SKM-1 (cell line): ENCODE measurements at regions not wholly inside any gene's neighbourhood (a gene's known extent, or its start where the extent isn't known, plus 50 kb on each side); places are given as distances from the start of the nearest gene placed in this dataset.
"Not testable (repeated sequence)": the region's sequence is repeated elsewhere in the genome, so short reads cannot be mapped to it uniquely, and the experiment has no call there.

Source experiments
- DNase-seq: peaks from one replicate; lab custom pipeline; 2025; ENCODE audit not compliant: unreplicated experiment; lab: John Stamatoyannopoulos, UW

- DNase-seq: no peak
These were observed 185.7 kb upstream of the TBL1XR1 start for GRCh38 chr3:177382944-177383343.

GRCh38 chr3:177385186-177385585, 187.9 kb upstream of the TBL1XR1 start:
- DNase-seq: no peak

GRCh38 chr3:177385831-177386301, 188.6 kb upstream of the TBL1XR1 start:
- no peak for DNase-seq

- DNase-seq: no peak
These were observed 190.9 kb upstream of the TBL1XR1 start for GRCh38 chr3:177388209-177388608.

- not testable (repeated sequence) for DNase-seq
These were observed 197.1 kb upstream of the TBL1XR1 start for GRCh38 chr3:177394231-177395024.

- no peak for DNase-seq
These were observed 199.5 kb upstream of the TBL1XR1 start for GRCh38 chr3:177396733-177397132.

GRCh38 chr3:177401375-177401774, 204.1 kb upstream of the TBL1XR1 start:
- no peak for DNase-seq

- DNase-seq: no peak
These were observed 205.3 kb upstream of the TBL1XR1 start for GRCh38 chr3:177402533-177402932.

GRCh38 chr3:177405191-177405672, 207.9 kb upstream of the TBL1XR1 start:
- no peak for DNase-seq

GRCh38 chr3:177410730-177411129, 213.4 kb upstream of the TBL1XR1 start:
- DNase-seq: no peak

- DNase-seq: no peak
These were observed 213.9 kb upstream of the TBL1XR1 start for GRCh38 chr3:177411201-177411600.

- DNase-seq: not testable (repeated sequence)
These were observed 215.4 kb upstream of the TBL1XR1 start for GRCh38 chr3:177412677-177413170.

- DNase-seq: no peak
These were observed 216.8 kb upstream of the TBL1XR1 start for GRCh38 chr3:177414093-177414492.

- DNase-seq: no peak
These were observed 221.5 kb upstream of the TBL1XR1 start for GRCh38 chr3:177418787-177419186.

GRCh38 chr3:177419904-177420601, 222.8 kb upstream of the TBL1XR1 start:
- DNase-seq: no peak

- no peak for DNase-seq
These were observed 223.6 kb upstream of the TBL1XR1 start for GRCh38 chr3:177420651-177421480.

GRCh38 chr3:177421481-177421785, 224.2 kb upstream of the TBL1XR1 start:
- DNase-seq: no peak

- no peak for DNase-seq
These were observed 227.2 kb upstream of the TBL1XR1 start for GRCh38 chr3:177424521-177424920.

- DNase-seq: no peak
These were observed 227.8 kb upstream of the TBL1XR1 start for GRCh38 chr3:177425042-177425441.

GRCh38 chr3:177426106-177426877, 229.0 kb upstream of the TBL1XR1 start:
- DNase-seq: no peak
